ENCODE measurements at regions not wholly inside any gene's neighbourhood (a gene's known extent, or its start where the extent isn't known, plus 50 kb on each side); places are given as distances from the start of the nearest gene placed in this dataset.
A peak's percentile ranks its signal among the peaks of the same experiment; 100 is the strongest.

GRCh38 chr12:98422359-98422758, 93.0 kb upstream of the TMPO start:
- no peak overlapping the region for H3K4me3 ChIP-seq (ENCODE audit: low read length)
- no peak for DNase-seq (ENCODE audit: low read depth)
- TF ChIP-seq CTCF (IDR thresholded peaks at IDR 0.05; ENCODE audit: insufficient read depth, low read depth, low read length, missing control alignments), result no peak

- no peak overlapping the region for H3K4me3 ChIP-seq (ENCODE audit: low read length)
- DNase-seq (ENCODE audit: low read depth), result peak; percentile 35
- TF ChIP-seq CTCF (IDR thresholded peaks at IDR 0.05; ENCODE audit: insufficient read depth, low read depth, low read length, missing control alignments), result peak; percentile 31
Observed at GRCh38 chr12:98422812-98423211, 92.6 kb upstream of the TMPO start.

GRCh38 chr12:98423963-98424362, 91.4 kb upstream of the TMPO start:
- DNase-seq (ENCODE audit: low read depth), result no peak
- H3K4me3 ChIP-seq (ENCODE audit: low read length), result no peak overlapping the region
- no peak for TF ChIP-seq CTCF (IDR thresholded peaks at IDR 0.05; ENCODE audit: insufficient read depth, low read depth, low read length, missing control alignments)

GRCh38 chr12:98424726-98425401, 90.5 kb upstream of the TMPO start:
- DNase-seq (ENCODE audit: low read depth), result peak; percentile 91
- H3K4me3 ChIP-seq (ENCODE audit: low read length), result no peak overlapping the region
- peak; percentile 76 for TF ChIP-seq CTCF (IDR thresholded peaks at IDR 0.05; ENCODE audit: insufficient read depth, low read depth, low read length, missing control alignments)

GRCh38 chr12:98425859-98426258, 89.5 kb upstream of the TMPO start:
- H3K4me3 ChIP-seq (ENCODE audit: low read length), result no peak overlapping the region
- TF ChIP-seq CTCF (IDR thresholded peaks at IDR 0.05; ENCODE audit: insufficient read depth, low read depth, low read length, missing control alignments), result no peak
- no peak for DNase-seq (ENCODE audit: low read depth)

GRCh38 chr12:98431089-98431488, 84.3 kb upstream of the TMPO start:
- TF ChIP-seq CTCF (IDR thresholded peaks at IDR 0.05; ENCODE audit: insufficient read depth, low read depth, low read length, missing control alignments), result no peak
- no peak overlapping the region for H3K4me3 ChIP-seq (ENCODE audit: low read length)
- no peak for DNase-seq (ENCODE audit: low read depth)

- H3K4me3 ChIP-seq (ENCODE audit: low read length), result no peak overlapping the region
- DNase-seq (ENCODE audit: low read depth), result no peak
- TF ChIP-seq CTCF (IDR thresholded peaks at IDR 0.05; ENCODE audit: insufficient read depth, low read depth, low read length, missing control alignments), result no peak
Observed at GRCh38 chr12:98437166-98437565, 78.2 kb upstream of the TMPO start.
